Memory B cell (primary cell): ENCODE measurements at regions not wholly inside any gene's neighbourhood (a gene's known extent, or its start where the extent isn't known, plus 50 kb on each side); places are given as distances from the start of the nearest gene placed in this dataset.
A peak's percentile ranks its signal among the peaks of the same experiment; 100 is the strongest.
"Not testable (repeated sequence)": the region's sequence is repeated elsewhere in the genome, so short reads cannot be mapped to it uniquely, and the experiment has no call there.

Experiments
- ATAC-seq: fragments of 150-1000 bp; cut with Tn5 transposase; 2 replicates; pipeline ENCODE4 v1.10.0; 2021; ENCODE audit warnings: low read depth, mild to moderate bottlenecking, moderate library complexity
- DNase-seq, 2 donors: peaks; one replicate each; pipeline ENCODE4 v3.0.0; 2022; ENCODE audit warnings: low spot score in 2 of 2
- H3K27ac Mint-ChIP-seq: one replicate; pipeline ENCODE4 v1.8.0; 2022; ENCODE audit warnings: mild to moderate bottlenecking, moderate library complexity, mixed read lengths
- H3K27me3 Mint-ChIP-seq: one replicate; pipeline ENCODE4 v1.8.0; 2022; ENCODE audit warnings: mixed read lengths
- H3K36me3 Mint-ChIP-seq: one replicate; pipeline ENCODE4 v1.8.0; 2022; ENCODE audit warnings: mild to moderate bottlenecking, mixed read lengths
- H3K4me1 Mint-ChIP-seq: one replicate; pipeline ENCODE4 v1.8.0; 2022; ENCODE audit warnings: mixed read lengths
- H3K4me3 Mint-ChIP-seq: one replicate; pipeline ENCODE4 v1.8.0; 2022; ENCODE audit warnings: mild to moderate bottlenecking, moderate library complexity, mixed read lengths
- H3K9me3 Mint-ChIP-seq: one replicate; pipeline ENCODE4 v1.8.0; 2022; ENCODE audit warnings: mixed read lengths

GRCh38 chr18:32884543-32884942 is 111.7 kb upstream of the KLHL14 start:
- H3K27ac Mint-ChIP-seq = peak overlapping the region; percentile 87
- no peaks in the 10 kb centered on the region for H3K36me3 Mint-ChIP-seq
- no peak overlapping the region for H3K4me3 Mint-ChIP-seq
- no peaks in the 10 kb centered on the region for H3K27me3 Mint-ChIP-seq
- DNase-seq = peak; percentile 41 to 60
- H3K4me1 Mint-ChIP-seq = peaks cover 26% of the 10 kb centered on the region
- ATAC-seq = peak; percentile 99
- peaks cover 2% of the 10 kb centered on the region for H3K9me3 Mint-ChIP-seq

GRCh38 chr18:32881009-32881408 is 108.2 kb upstream of the KLHL14 start:
- H3K9me3 Mint-ChIP-seq = peaks cover 4% of the 10 kb centered on the region
- peaks cover 38% of the 10 kb centered on the region for H3K4me1 Mint-ChIP-seq
- peak overlapping the region; percentile 67 for H3K27ac Mint-ChIP-seq
- H3K4me3 Mint-ChIP-seq = peak overlapping the region; percentile 40
- H3K27me3 Mint-ChIP-seq = no peaks in the 10 kb centered on the region
- no peak for DNase-seq
- ATAC-seq = no peak
- H3K36me3 Mint-ChIP-seq = no peaks in the 10 kb centered on the region

- Mint-ChIP-seq H3K27me3 (no peaks in the 10 kb centered on the region), H3K36me3 (no peaks in the 10 kb centered on the region), H3K4me1 (peaks cover 37% of the 10 kb centered on the region), H3K27ac (no peak overlapping the region), H3K9me3 (peaks cover 6% of the 10 kb centered on the region), H3K4me3 (no peak overlapping the region)
- DNase-seq = no peak
- no peak for ATAC-seq
These were observed 106.7 kb upstream of the KLHL14 start for GRCh38 chr18:32879497-32879896.

GRCh38 chr18:32878436-32878835 is 105.6 kb upstream of the KLHL14 start:
- DNase-seq = no peak
- ATAC-seq = no peak
- peaks cover 38% of the 10 kb centered on the region for H3K4me1 Mint-ChIP-seq
- no peak overlapping the region for H3K4me3 Mint-ChIP-seq
- no peaks in the 10 kb centered on the region for H3K27me3 Mint-ChIP-seq
- no peaks in the 10 kb centered on the region for H3K36me3 Mint-ChIP-seq
- H3K9me3 Mint-ChIP-seq = peaks cover 6% of the 10 kb centered on the region
- H3K27ac Mint-ChIP-seq = no peak overlapping the region

- peaks cover 6% of the 10 kb centered on the region for H3K9me3 Mint-ChIP-seq
- H3K4me1 Mint-ChIP-seq = peaks cover 39% of the 10 kb centered on the region
- H3K4me3 Mint-ChIP-seq = no peak overlapping the region
- DNase-seq = no peak
- no peaks in the 10 kb centered on the region for H3K36me3 Mint-ChIP-seq
- no peak for ATAC-seq
- no peak overlapping the region for H3K27ac Mint-ChIP-seq
- no peaks in the 10 kb centered on the region for H3K27me3 Mint-ChIP-seq
These were observed 104.5 kb upstream of the KLHL14 start for GRCh38 chr18:32877371-32877770.

- H3K27ac Mint-ChIP-seq = peak overlapping the region; percentile 4
These were observed 102.8 kb upstream of the KLHL14 start for GRCh38 chr18:32875625-32876024.

GRCh38 chr18:32871786-32872185 is 99.0 kb upstream of the KLHL14 start:
- peaks cover 53% of the 10 kb centered on the region for H3K4me1 Mint-ChIP-seq
- no peak overlapping the region for H3K27ac Mint-ChIP-seq
- DNase-seq (no peak), ATAC-seq (no peak)
- no peak overlapping the region for H3K4me3 Mint-ChIP-seq
- no peaks in the 10 kb centered on the region for H3K36me3 Mint-ChIP-seq
- peaks cover 3% of the 10 kb centered on the region for H3K9me3 Mint-ChIP-seq
- H3K27me3 Mint-ChIP-seq = no peaks in the 10 kb centered on the region

More at GRCh38 chr18:32875625-32876024, 102.8 kb upstream of the KLHL14 start:
- ATAC-seq (no peak), DNase-seq (no peak)
- Mint-ChIP-seq H3K9me3 (peaks cover 4% of the 10 kb centered on the region), H3K4me1 (peaks cover 37% of the 10 kb centered on the region), H3K4me3 (no peak overlapping the region), H3K36me3 (no peaks in the 10 kb centered on the region), H3K27me3 (no peaks in the 10 kb centered on the region)

- peaks cover 3% of the 10 kb centered on the region for H3K9me3 Mint-ChIP-seq
- H3K4me3 Mint-ChIP-seq = no peak overlapping the region
- peaks cover 50% of the 10 kb centered on the region for H3K4me1 Mint-ChIP-seq
- H3K27me3 Mint-ChIP-seq = no peaks in the 10 kb centered on the region
- peak overlapping the region; percentile 67 for H3K27ac Mint-ChIP-seq
- DNase-seq = no peak
- H3K36me3 Mint-ChIP-seq = no peaks in the 10 kb centered on the region
- ATAC-seq = no peak
These were observed 97.8 kb upstream of the KLHL14 start for GRCh38 chr18:32870611-32871010.

- H3K27ac Mint-ChIP-seq = peak overlapping the region; percentile 91
- H3K4me1 Mint-ChIP-seq = peaks cover 49% of the 10 kb centered on the region
- peak overlapping the region; percentile 72 for H3K4me3 Mint-ChIP-seq
- DNase-seq (no peak), ATAC-seq (peak; percentile 70)
- no peaks in the 10 kb centered on the region for H3K36me3 Mint-ChIP-seq
- H3K27me3 Mint-ChIP-seq = no peaks in the 10 kb centered on the region
- H3K9me3 Mint-ChIP-seq = no peaks in the 10 kb centered on the region
These were observed 95.6 kb upstream of the KLHL14 start for GRCh38 chr18:32868406-32868805.

- H3K9me3 Mint-ChIP-seq = no peaks in the 10 kb centered on the region
- no peaks in the 10 kb centered on the region for H3K27me3 Mint-ChIP-seq
- no peaks in the 10 kb centered on the region for H3K36me3 Mint-ChIP-seq
- peak overlapping the region; percentile 72 for H3K4me3 Mint-ChIP-seq
- ATAC-seq = no peak
- H3K4me1 Mint-ChIP-seq = peaks cover 46% of the 10 kb centered on the region
- H3K27ac Mint-ChIP-seq = peak overlapping the region; percentile 91
- DNase-seq = no peak
These were observed 95.1 kb upstream of the KLHL14 start for GRCh38 chr18:32867936-32868335.

GRCh38 chr18:32867330-32867729 is 94.5 kb upstream of the KLHL14 start:
- Mint-ChIP-seq H3K9me3 (peaks cover 3% of the 10 kb centered on the region), H3K4me1 (peaks cover 40% of the 10 kb centered on the region), H3K27me3 (no peaks in the 10 kb centered on the region), H3K36me3 (peaks cover 3% of the 10 kb centered on the region), H3K4me3 (peak overlapping the region; percentile 72), H3K27ac (peak overlapping the region; percentile 91)
- ATAC-seq = peak; percentile 83
- peak in 1 of 2 donors; percentile 23 for DNase-seq

GRCh38 chr18:32862031-32862430 is 89.2 kb upstream of the KLHL14 start:
- not testable (repeated sequence) for DNase-seq, H3K4me3 Mint-ChIP-seq, H3K27ac Mint-ChIP-seq, H3K27me3 Mint-ChIP-seq, H3K9me3 Mint-ChIP-seq, ATAC-seq, H3K4me1 Mint-ChIP-seq, H3K36me3 Mint-ChIP-seq

- Mint-ChIP-seq H3K36me3 (peaks cover 6% of the 10 kb centered on the region), H3K27ac (no peak overlapping the region), H3K4me1 (peaks cover 2% of the 10 kb centered on the region), H3K4me3 (no peak overlapping the region), H3K27me3 (no peaks in the 10 kb centered on the region), H3K9me3 (peaks cover 6% of the 10 kb centered on the region)
- DNase-seq (no peak), ATAC-seq (no peak)
These were observed 79.1 kb upstream of the KLHL14 start for GRCh38 chr18:32851936-32852335.

GRCh38 chr18:32848826-32849225 is 76.0 kb upstream of the KLHL14 start:
- Mint-ChIP-seq H3K27me3 (no peaks in the 10 kb centered on the region), H3K9me3 (peaks cover 6% of the 10 kb centered on the region), H3K27ac (no peak overlapping the region), H3K4me3 (no peak overlapping the region), H3K36me3 (peaks cover 4% of the 10 kb centered on the region), H3K4me1 (no peaks in the 10 kb centered on the region)
- ATAC-seq (no peak), DNase-seq (no peak)

GRCh38 chr18:32847691-32848090 is 74.9 kb upstream of the KLHL14 start:
- H3K27ac Mint-ChIP-seq = no peak overlapping the region
- H3K27me3 Mint-ChIP-seq = no peaks in the 10 kb centered on the region
- DNase-seq (no peak), ATAC-seq (no peak)
- no peak overlapping the region for H3K4me3 Mint-ChIP-seq
- H3K9me3 Mint-ChIP-seq = peaks cover 8% of the 10 kb centered on the region
- peaks cover 6% of the 10 kb centered on the region for H3K36me3 Mint-ChIP-seq
- no peaks in the 10 kb centered on the region for H3K4me1 Mint-ChIP-seq
